ENCODE measurements at regions not wholly inside any gene's neighbourhood (a gene's known extent, or its start where the extent isn't known, plus 50 kb on each side); places are given as distances from the start of the nearest gene placed in this dataset.

GRCh38 chr3:171535133-171535532 is 74.9 kb upstream of the TNIK start:
- Histone ChIP-seq H3K27ac (replicated peaks) (no peak overlapping the region), H3K4me3 (replicated peaks; ENCODE audit: insufficient read depth, low read length) (no peak overlapping the region), H3K27me3 (ENCODE audit: insufficient read depth, poor library complexity, severe bottlenecking) (no peaks in the 10 kb centered on the region)
- DNase-seq (ENCODE audit: low read depth in 1 of 2, low spot score in 1 of 2), result no peak
- TF ChIP-seq GABPA (IDR thresholded peaks at IDR 0.05; ENCODE audit: low read depth), result no peak
- no peak for TF ChIP-seq POLR2AphosphoS5 (IDR thresholded peaks at IDR 0.05; ENCODE audit: low read depth)
- TF ChIP-seq SPI1 (IDR thresholded peaks at IDR 0.05; ENCODE audit: borderline replicate concordance, low read depth), result no peak
- no peak for TF ChIP-seq REST (IDR thresholded peaks at IDR 0.05; ENCODE audit: insufficient replicate concordance, low read depth)
- no peak for TF ChIP-seq CTCF (IDR thresholded peaks at IDR 0.05; ENCODE audit: insufficient read depth, low read length)

DNA sequence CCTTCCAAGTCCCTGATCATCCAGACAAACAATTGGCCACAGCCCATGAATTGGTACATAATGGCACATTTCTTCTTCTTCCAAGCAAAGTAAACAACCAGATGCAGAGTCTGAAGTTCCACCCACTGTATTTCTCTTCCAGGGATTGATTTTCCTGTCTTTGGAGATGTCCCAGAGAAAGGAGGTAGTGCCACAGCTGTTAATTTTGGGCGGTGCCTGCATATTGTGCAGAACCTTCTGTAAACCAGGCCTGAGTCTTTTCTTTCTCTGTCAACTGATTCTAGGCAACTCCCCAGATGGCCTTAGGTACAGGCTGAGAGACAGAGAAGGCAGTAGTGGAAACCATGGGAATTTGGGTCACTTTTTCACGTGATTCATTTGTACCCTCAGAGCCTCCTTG is 73.5 kb upstream of the TNIK start:
- TF ChIP-seq REST (IDR thresholded peaks at IDR 0.05; ENCODE audit: insufficient replicate concordance, low read depth), result no peak
- no peak for DNase-seq (ENCODE audit: low read depth in 1 of 2, low spot score in 1 of 2)
- Histone ChIP-seq H3K4me3 (replicated peaks; ENCODE audit: insufficient read depth, low read length) (no peak overlapping the region), H3K27ac (replicated peaks) (no peak overlapping the region), H3K27me3 (ENCODE audit: insufficient read depth, poor library complexity, severe bottlenecking) (no peaks in the 10 kb centered on the region)

DNA sequence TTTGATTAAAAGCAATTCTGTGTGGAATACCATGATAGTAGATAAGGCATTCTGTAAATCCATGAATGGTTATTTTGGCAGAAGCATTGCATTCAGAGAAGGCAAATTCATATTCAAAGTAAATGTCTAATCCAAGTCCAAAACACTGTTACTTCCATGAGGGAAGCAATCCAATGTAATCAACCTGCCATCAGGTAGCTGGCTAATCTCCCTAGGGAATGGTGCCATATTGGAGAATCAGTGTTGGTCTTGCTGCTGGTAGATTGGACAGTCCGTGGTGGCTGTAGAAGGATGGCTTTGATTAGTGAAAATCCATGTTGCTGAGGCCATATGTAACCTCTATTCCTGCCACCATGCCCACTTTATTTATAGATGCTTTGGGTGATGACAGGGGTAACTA is 72.1 kb upstream of the TNIK start:
- DNase-seq (ENCODE audit: low read depth in 1 of 2, low spot score in 1 of 2), result no peak
- TF ChIP-seq REST (IDR thresholded peaks at IDR 0.05; ENCODE audit: insufficient replicate concordance, low read depth) (no peak), CTCF (IDR thresholded peaks at IDR 0.05; ENCODE audit: insufficient read depth, low read length) (no peak), POLR2AphosphoS5 (IDR thresholded peaks at IDR 0.05; ENCODE audit: low read depth) (no peak), GABPA (IDR thresholded peaks at IDR 0.05; ENCODE audit: low read depth) (no peak), SPI1 (IDR thresholded peaks at IDR 0.05; ENCODE audit: borderline replicate concordance, low read depth) (no peak)
- H3K4me3 ChIP-seq (replicated peaks; ENCODE audit: insufficient read depth, low read length), result no peak overlapping the region
- no peaks in the 10 kb centered on the region for H3K27me3 ChIP-seq (ENCODE audit: insufficient read depth, poor library complexity, severe bottlenecking)
- H3K27ac ChIP-seq (replicated peaks), result no peak overlapping the region

GRCh38 chr3:171531716-171532115 is 71.5 kb upstream of the TNIK start:
- no peaks in the 10 kb centered on the region for H3K27me3 ChIP-seq (ENCODE audit: insufficient read depth, poor library complexity, severe bottlenecking)
- no peak for DNase-seq (ENCODE audit: low read depth in 1 of 2, low spot score in 1 of 2)
- H3K27ac ChIP-seq (replicated peaks), result no peak overlapping the region
- TF ChIP-seq CTCF (IDR thresholded peaks at IDR 0.05; ENCODE audit: insufficient read depth, low read length) (no peak), GABPA (IDR thresholded peaks at IDR 0.05; ENCODE audit: low read depth) (no peak), REST (IDR thresholded peaks at IDR 0.05; ENCODE audit: insufficient replicate concordance, low read depth) (no peak), SPI1 (IDR thresholded peaks at IDR 0.05; ENCODE audit: borderline replicate concordance, low read depth) (no peak), POLR2AphosphoS5 (IDR thresholded peaks at IDR 0.05; ENCODE audit: low read depth) (no peak)
- H3K4me3 ChIP-seq (replicated peaks; ENCODE audit: insufficient read depth, low read length), result no peak overlapping the region
